Testis (tissue), 2 donors: ENCODE measurements at regions not wholly inside any gene's neighbourhood (a gene's known extent, or its start where the extent isn't known, plus 50 kb on each side); places are given as distances from the start of the nearest gene placed in this dataset.

ENCODE experiments used
- DNase-seq: peaks from one replicate; pipeline ENCODE4 v3.0.0-alpha.2; 2019
- H3K27ac ChIP-seq, 2 donors: fragments of 200-600 bp; sonication (generic); one replicate each; pipeline ENCODE4 v1.5.1; 2019
- H3K27me3 ChIP-seq: fragments of 200-600 bp; sonication (generic); one replicate; pipeline ENCODE4 v1.5.1; 2019
- H3K36me3 ChIP-seq: fragments of 200-600 bp; sonication (generic); one replicate; pipeline ENCODE4 v1.5.1; 2017; ENCODE audit warnings: low read depth; ENCODE audit errors: missing control alignments
- H3K4me1 ChIP-seq: fragments of 200-600 bp; sonication (generic); one replicate; pipeline ENCODE4 v1.5.1; 2019
- H3K4me3 ChIP-seq, 2 donors: fragments of 200-600 bp; sonication (generic); one replicate each; pipeline ENCODE4 v1.5.1; 2017 to 2019
- H3K9me3 ChIP-seq: fragments of 200-600 bp; sonication (generic); one replicate; pipeline ENCODE4 v1.5.1; 2017
- POLR2A ChIP-seq: fragments of 450-650 bp; IDR thresholded peaks from one replicate; pipeline ENCODE4 v1.6.1; 2017; ENCODE audit warnings: antibody characterized with exemption, mild to moderate bottlenecking, moderate library complexity
- WGBS, 2 donors: methylation state at CpG; one replicate each; pipeline ENCODE4 v1.1.5; 2018; 5-methylcytosine and 5-hydroxymethylcytosine counted together
- intact Hi-C: fragments of 100-400 bp; cut with DNase I; formaldehyde crosslinking; loops from one replicate; pipeline ENCODE4 v1.15.1; 2023; ENCODE audit warnings: low total_unique reads
- TF ChIP-seq, protein P1 (sequence below), 3 experiments: fragments of 450-650 bp in 2 of 3; fragments of 200-600 bp in 1 of 3; sonication (generic) in 1 of 3; IDR thresholded peaks; one replicate each; pipeline ENCODE4 v1.5.1; 2016 to 2019; ENCODE audit warnings: antibody characterized with exemption in 3 of 3, mild to moderate bottlenecking in 2 of 3, moderate library complexity in 1 of 3

- TF ChIP-seq, protein P1, sequence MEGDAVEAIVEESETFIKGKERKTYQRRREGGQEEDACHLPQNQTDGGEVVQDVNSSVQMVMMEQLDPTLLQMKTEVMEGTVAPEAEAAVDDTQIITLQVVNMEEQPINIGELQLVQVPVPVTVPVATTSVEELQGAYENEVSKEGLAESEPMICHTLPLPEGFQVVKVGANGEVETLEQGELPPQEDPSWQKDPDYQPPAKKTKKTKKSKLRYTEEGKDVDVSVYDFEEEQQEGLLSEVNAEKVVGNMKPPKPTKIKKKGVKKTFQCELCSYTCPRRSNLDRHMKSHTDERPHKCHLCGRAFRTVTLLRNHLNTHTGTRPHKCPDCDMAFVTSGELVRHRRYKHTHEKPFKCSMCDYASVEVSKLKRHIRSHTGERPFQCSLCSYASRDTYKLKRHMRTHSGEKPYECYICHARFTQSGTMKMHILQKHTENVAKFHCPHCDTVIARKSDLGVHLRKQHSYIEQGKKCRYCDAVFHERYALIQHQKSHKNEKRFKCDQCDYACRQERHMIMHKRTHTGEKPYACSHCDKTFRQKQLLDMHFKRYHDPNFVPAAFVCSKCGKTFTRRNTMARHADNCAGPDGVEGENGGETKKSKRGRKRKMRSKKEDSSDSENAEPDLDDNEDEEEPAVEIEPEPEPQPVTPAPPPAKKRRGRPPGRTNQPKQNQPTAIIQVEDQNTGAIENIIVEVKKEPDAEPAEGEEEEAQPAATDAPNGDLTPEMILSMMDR (IDR thresholded peaks at IDR 0.05) = no peak
- no peak for TF ChIP-seq POLR2A
- no peaks in the 10 kb centered on the region for H3K36me3 ChIP-seq
Measured at GRCh38 chr13:46479283-46479682, 73.7 kb upstream of the LRCH1 start.

GRCh38 chr13:46478651-46479050 lies 74.3 kb upstream of the LRCH1 start:
- Histone ChIP-seq H3K27ac (no peak overlapping the region), H3K27me3 (no peaks in the 10 kb centered on the region), H3K9me3 (no peaks in the 10 kb centered on the region), H3K36me3 (no peaks in the 10 kb centered on the region), H3K4me1 (no peaks in the 10 kb centered on the region), H3K4me3 (no peak overlapping the region)
- no peak for DNase-seq
- 43 to 50% methylated on average over 1 of the region's 1 CpG for WGBS, 2 donors
- intact Hi-C loops = no loop called here
- no peak for TF ChIP-seq POLR2A
- TF ChIP-seq, protein P1 (IDR thresholded peaks at IDR 0.05) = no peak

More at GRCh38 chr13:46479283-46479682, 73.7 kb upstream of the LRCH1 start:
- no peak for DNase-seq
- no peak overlapping the region for H3K4me3 ChIP-seq
- intact Hi-C loops = no loop called here
- H3K4me1 ChIP-seq = no peaks in the 10 kb centered on the region
- 92 to 100% methylated on average over 1 of the region's 1 CpG for WGBS, 2 donors
- no peaks in the 10 kb centered on the region for H3K9me3 ChIP-seq
- H3K27me3 ChIP-seq = no peaks in the 10 kb centered on the region
- H3K27ac ChIP-seq = no peak overlapping the region

- H3K4me3 ChIP-seq = no peak overlapping the region
- no peak for DNase-seq
- H3K4me1 ChIP-seq = no peaks in the 10 kb centered on the region
- intact Hi-C loops = no loop called here
- no peak overlapping the region for H3K27ac ChIP-seq
- WGBS, 2 donors = 45 to 53% methylated on average over 2 of the region's 2 CpGs
- H3K36me3 ChIP-seq = no peaks in the 10 kb centered on the region
- no peaks in the 10 kb centered on the region for H3K27me3 ChIP-seq
- no peak for TF ChIP-seq POLR2A
- TF ChIP-seq, protein P1 (IDR thresholded peaks at IDR 0.05) = no peak
- H3K9me3 ChIP-seq = no peaks in the 10 kb centered on the region
Measured at GRCh38 chr13:46476174-46476573, 76.8 kb upstream of the LRCH1 start.

DNA sequence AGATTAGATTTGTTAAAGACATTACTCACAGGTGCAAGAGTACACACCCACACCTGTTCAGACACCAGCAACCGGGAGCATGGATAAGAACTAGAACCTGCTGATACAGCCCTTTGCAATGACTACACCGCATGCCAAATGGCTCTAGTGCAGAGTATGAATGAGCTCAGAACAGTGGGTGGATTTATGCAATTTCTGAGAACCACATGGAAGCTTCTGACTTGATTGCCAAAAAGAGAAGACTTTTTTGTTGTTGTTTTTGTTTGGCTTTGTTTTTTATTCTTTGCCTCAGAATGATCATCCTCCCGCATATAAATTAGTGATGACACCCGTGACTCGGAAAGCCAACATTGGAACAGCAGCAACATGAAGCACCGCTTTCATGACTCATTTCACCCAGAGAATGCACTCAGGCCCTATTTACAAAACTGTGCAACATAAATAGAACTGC lies 77.4 kb upstream of the LRCH1 start:
- Histone ChIP-seq H3K27me3 (no peaks in the 10 kb centered on the region), H3K9me3 (no peaks in the 10 kb centered on the region), H3K27ac (no peak overlapping the region), H3K36me3 (no peaks in the 10 kb centered on the region), H3K4me1 (no peaks in the 10 kb centered on the region), H3K4me3 (no peak overlapping the region)
- TF ChIP-seq, protein P1 (IDR thresholded peaks at IDR 0.05) = no peak
- no peak for TF ChIP-seq POLR2A
- 79 to 87% methylated on average over 6 of the region's 6 CpGs for WGBS, 2 donors
- intact Hi-C loops = no loop called here
- DNase-seq = no peak

GRCh38 chr13:46473806-46474205 lies 79.2 kb upstream of the LRCH1 start:
- WGBS, 2 donors = 80 to 94% methylated on average over 3 of the region's 3 CpGs
- DNase-seq = no peak
- intact Hi-C loops = no loop called here
- H3K27ac ChIP-seq = no peak overlapping the region
- no peaks in the 10 kb centered on the region for H3K9me3 ChIP-seq
- H3K4me3 ChIP-seq = no peak overlapping the region
- no peaks in the 10 kb centered on the region for H3K4me1 ChIP-seq
- H3K27me3 ChIP-seq = no peaks in the 10 kb centered on the region
- no peaks in the 10 kb centered on the region for H3K36me3 ChIP-seq
- TF ChIP-seq POLR2A = no peak
- TF ChIP-seq, protein P1 (IDR thresholded peaks at IDR 0.05) = no peak
